ENCODE measurements at regions not wholly inside any gene's neighbourhood (a gene's known extent, or its start where the extent isn't known, plus 50 kb on each side); places are given as distances from the start of the nearest gene placed in this dataset.

DNA sequence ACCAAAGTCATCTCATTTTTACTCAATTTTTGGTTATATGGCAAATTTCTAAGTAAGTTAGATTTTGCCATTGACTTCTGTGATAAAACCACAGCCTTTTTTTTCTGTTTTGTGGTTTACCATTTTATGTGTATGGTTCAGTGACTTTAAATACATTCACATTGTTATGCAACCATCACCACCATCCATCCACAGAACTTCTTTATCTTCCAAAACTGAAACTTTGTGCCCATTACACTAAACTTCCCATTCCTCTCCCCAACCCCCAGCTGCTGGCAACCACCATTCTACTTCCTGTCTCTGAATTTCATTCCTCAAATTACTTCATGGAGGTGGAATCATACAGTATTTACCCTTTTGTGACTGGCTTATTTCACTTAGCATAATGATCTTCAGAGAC, 280.4 kb upstream of the TCERG1L start:
- Histone ChIP-seq H3K4me1 (no peaks in the 10 kb centered on the region), H3K36me3 (no peaks in the 10 kb centered on the region), H3K27me3 (no peaks in the 10 kb centered on the region), H3K4me3 (ENCODE audit: low read depth, low read length) (no peak overlapping the region), H3K9me3 (no peaks in the 10 kb centered on the region; the same call in 1 of the 2 replicates)
- TF ChIP-seq, protein P1, sequence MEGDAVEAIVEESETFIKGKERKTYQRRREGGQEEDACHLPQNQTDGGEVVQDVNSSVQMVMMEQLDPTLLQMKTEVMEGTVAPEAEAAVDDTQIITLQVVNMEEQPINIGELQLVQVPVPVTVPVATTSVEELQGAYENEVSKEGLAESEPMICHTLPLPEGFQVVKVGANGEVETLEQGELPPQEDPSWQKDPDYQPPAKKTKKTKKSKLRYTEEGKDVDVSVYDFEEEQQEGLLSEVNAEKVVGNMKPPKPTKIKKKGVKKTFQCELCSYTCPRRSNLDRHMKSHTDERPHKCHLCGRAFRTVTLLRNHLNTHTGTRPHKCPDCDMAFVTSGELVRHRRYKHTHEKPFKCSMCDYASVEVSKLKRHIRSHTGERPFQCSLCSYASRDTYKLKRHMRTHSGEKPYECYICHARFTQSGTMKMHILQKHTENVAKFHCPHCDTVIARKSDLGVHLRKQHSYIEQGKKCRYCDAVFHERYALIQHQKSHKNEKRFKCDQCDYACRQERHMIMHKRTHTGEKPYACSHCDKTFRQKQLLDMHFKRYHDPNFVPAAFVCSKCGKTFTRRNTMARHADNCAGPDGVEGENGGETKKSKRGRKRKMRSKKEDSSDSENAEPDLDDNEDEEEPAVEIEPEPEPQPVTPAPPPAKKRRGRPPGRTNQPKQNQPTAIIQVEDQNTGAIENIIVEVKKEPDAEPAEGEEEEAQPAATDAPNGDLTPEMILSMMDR (IDR thresholded peaks at IDR 0.05; ENCODE audit: low read depth, low read length) = no peak
- DNase-seq = no peak

DNA sequence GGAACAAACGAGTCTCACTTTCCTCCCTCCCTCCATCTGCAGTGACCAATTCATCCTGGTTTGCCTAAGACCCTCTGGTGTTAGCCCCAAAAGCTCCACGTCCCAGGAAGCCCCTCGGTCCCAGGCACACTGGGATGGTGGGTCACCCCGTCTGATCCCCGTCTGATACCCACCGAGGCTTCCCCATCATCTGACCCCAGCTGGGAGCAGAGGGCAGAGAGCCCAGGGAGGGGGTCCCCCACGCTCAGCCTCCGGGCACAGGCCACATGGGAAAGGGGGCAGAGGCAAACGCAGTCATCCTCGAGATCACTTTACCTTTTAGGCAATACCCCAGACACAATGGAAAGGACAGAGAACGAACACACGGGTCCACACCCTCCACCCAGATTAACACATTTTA, 291.6 kb upstream of the PPP2R2D start:
- TF ChIP-seq, protein P1 (IDR thresholded peaks at IDR 0.05; ENCODE audit: low read depth, low read length) = no peak
- no peaks in the 10 kb centered on the region for H3K9me3 ChIP-seq
- no peaks in the 10 kb centered on the region for H3K36me3 ChIP-seq
- H3K27me3 ChIP-seq = no peaks in the 10 kb centered on the region
- H3K4me3 ChIP-seq (ENCODE audit: low read depth, low read length) = no peak overlapping the region
- DNase-seq = no peak
- H3K4me1 ChIP-seq = no peaks in the 10 kb centered on the region

DNA sequence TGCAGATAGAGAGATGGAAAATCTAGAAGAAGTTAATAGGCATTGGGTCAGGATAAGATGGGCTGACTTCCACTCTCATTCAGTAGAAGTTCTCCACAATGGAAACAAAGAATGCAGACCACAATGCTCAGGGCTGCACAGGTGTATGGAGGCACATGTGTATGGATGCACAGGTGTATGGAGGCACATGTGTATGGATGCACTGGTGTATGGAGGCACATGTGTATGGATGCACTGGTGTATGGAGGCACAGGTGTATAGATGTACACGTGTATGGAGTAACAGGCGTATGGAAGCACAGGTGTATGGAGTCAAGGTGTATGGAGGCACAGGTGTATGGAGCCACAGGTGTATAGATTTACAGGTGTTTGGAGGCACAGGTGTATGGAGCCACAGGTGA, 285.7 kb upstream of the PPP2R2D start:
- no peak for DNase-seq
- TF ChIP-seq, protein P1 (IDR thresholded peaks at IDR 0.05; ENCODE audit: low read depth, low read length) = no peak
- Histone ChIP-seq H3K9me3 (no peaks in the 10 kb centered on the region; the same call in 1 of the 2 replicates), H3K4me1 (no peaks in the 10 kb centered on the region), H3K27me3 (no peaks in the 10 kb centered on the region), H3K4me3 (ENCODE audit: low read depth, low read length) (no peak overlapping the region), H3K36me3 (no peaks in the 10 kb centered on the region)

DNA sequence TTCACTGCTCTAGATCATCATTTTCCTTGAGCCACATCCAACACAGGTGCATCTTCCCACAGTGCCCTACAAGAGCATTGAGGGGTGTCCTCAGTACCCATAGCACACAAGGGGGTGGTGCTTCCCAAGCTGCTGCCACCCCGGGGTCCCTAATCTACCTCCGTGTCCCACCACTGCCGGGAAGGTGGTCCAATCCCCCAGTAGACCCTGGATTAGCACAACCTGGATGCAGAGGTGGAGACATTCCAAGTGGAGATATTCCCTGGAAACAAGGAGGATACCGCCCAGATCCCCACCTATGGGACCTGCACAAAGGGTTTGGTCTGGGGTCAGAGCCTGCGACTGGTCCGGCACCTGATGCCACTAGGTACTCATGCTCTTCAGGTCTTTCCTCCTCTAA, 284.8 kb upstream of the PPP2R2D start:
- no peaks in the 10 kb centered on the region for H3K36me3 ChIP-seq
- no peak for DNase-seq
- no peaks in the 10 kb centered on the region for H3K4me1 ChIP-seq
- TF ChIP-seq, protein P1 (IDR thresholded peaks at IDR 0.05; ENCODE audit: low read depth, low read length) = no peak
- H3K27me3 ChIP-seq = no peaks in the 10 kb centered on the region
- no peaks in the 10 kb centered on the region; the same call in 1 of the 2 replicates for H3K9me3 ChIP-seq
- no peak overlapping the region for H3K4me3 ChIP-seq (ENCODE audit: low read depth, low read length)

DNA sequence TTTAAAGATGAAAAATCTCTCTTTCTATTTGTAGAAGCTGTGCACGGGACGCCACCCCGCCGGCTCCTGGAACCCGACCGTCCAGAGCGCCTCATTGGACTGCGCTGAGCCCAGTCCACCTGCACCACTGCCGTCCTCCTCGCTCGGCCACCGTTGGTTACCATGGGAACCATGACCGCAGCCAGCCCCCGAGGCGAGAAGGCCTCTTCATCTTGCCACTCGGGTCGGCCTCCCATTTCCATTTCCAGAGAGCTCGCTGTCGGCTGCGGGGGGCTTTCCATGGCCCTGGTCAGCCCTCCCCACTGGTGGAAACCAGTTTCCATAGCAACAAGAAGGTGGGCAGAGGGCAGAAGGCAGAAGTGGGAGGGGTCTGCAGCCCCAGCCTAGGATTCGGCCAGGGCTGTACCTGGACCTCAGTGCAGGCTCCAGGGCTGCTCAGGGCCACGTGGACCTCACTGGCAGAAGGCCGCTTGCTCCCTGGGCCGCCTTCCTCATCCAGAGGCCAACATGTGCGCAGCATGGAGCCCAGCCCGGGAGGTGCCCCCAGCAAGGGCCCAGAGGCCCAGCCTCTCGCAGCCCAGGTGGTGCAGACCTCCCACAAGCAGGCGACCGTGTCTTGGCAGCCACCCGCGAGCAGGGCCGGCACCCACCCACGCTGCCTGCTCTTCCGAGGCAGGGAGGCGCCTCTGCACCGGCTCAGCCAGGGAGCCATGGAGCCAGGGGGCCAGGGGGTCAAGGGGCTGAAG, 283.5 kb upstream of the PPP2R2D start:
- no peak for DNase-seq
- no peaks in the 10 kb centered on the region for H3K4me1 ChIP-seq
- no peaks in the 10 kb centered on the region for H3K27me3 ChIP-seq

More for the DNA sequence above, 283.5 kb upstream of the PPP2R2D start:
- Histone ChIP-seq H3K4me3 (ENCODE audit: low read depth, low read length) (no peak overlapping the region), H3K9me3 (no peaks in the 10 kb centered on the region; the same call in 1 of the 2 replicates), H3K36me3 (no peaks in the 10 kb centered on the region)
- TF ChIP-seq, protein P1 (IDR thresholded peaks at IDR 0.05; ENCODE audit: low read depth, low read length) = no peak

Measured in BE2C (cell line).